CD4-positive, alpha-beta T cell (primary cell): ENCODE measurements at regions not wholly inside any gene's neighbourhood (a gene's known extent, or its start where the extent isn't known, plus 50 kb on each side); places are given as distances from the start of the nearest gene placed in this dataset.

Experiments
- ATAC-seq: fragments of 200-7000 bp; cut with Tn5 transposase; one replicate; pipeline ENCODE4 v1.10.0; 2022; ENCODE audit warnings: mild to moderate bottlenecking; ENCODE audit not compliant: poor library complexity
- CTCF ChIA-PET: fragments of 350-600 bp; sonication (Branson Sonifier 250); formaldehyde crosslinking; loops from one replicate; lab custom pipeline; 2021; ENCODE audit warnings: antibody characterized with exemption, inconsistent platforms; lab: Charles Lee
- POLR2A ChIA-PET: fragments of 350-600 bp; sonication (Branson Sonifier 250); formaldehyde crosslinking; loops from one replicate; lab custom pipeline; 2021; ENCODE audit warnings: antibody characterized with exemption, inconsistent platforms; lab: Charles Lee
- DNase-seq, 14 experiments: peaks; one replicate each; pipeline ENCODE4 v3.0.0-alpha.2; 2013 to 2020; ENCODE audit warnings: mixed read lengths in 2 of 14
- H3K27ac ChIP-seq, 2 donors: one replicate each; pipeline versions ENCODE4 v1.5.1 to v1.7.0; 2013; ENCODE audit warnings: low read length in 2 of 2, low read depth in 1 of 2, mild to moderate bottlenecking in 1 of 2
- H3K27me3 ChIP-seq, 2 experiments: 1 replicate in 1 of 2; 2 replicates in 1 of 2; pipeline versions ENCODE4 v1.6.1 to v1.7.0; 2013; ENCODE audit warnings: low read length in 2 of 2, control low read depth in 1 of 2, mild to moderate bottlenecking in 1 of 2, moderate library complexity in 1 of 2; ENCODE audit not compliant: insufficient read depth in 2 of 2, control insufficient read depth in 1 of 2
- H3K36me3 ChIP-seq: one replicate; pipeline ENCODE4 v1.6.1; 2013; ENCODE audit warnings: low read length, control low read depth; ENCODE audit not compliant: insufficient read depth
- H3K4me1 ChIP-seq: one replicate; pipeline ENCODE4 v1.6.1; 2013; ENCODE audit warnings: low read length, control low read depth; ENCODE audit not compliant: insufficient read depth
- H3K4me3 ChIP-seq: one replicate; pipeline ENCODE4 v1.5.1; 2013; ENCODE audit warnings: mild to moderate bottlenecking, low read length, moderate library complexity
- H3K9me3 ChIP-seq, 2 experiments: 1 replicate in 1 of 2; 2 replicates in 1 of 2; pipeline versions ENCODE4 v1.6.1 to v1.7.0; 2013; ENCODE audit warnings: low read length in 2 of 2, mild to moderate bottlenecking in 2 of 2, control low read depth in 1 of 2, moderate library complexity in 1 of 2; ENCODE audit not compliant: control insufficient read depth in 1 of 2, insufficient read depth in 1 of 2
- H3K27ac Mint-ChIP-seq: one replicate; pipeline ENCODE4 v1.8.0; 2020; ENCODE audit warnings: mixed read lengths
- H3K27me3 Mint-ChIP-seq: one replicate; pipeline ENCODE4 v1.8.0; 2021; ENCODE audit warnings: mixed read lengths
- H3K36me3 Mint-ChIP-seq: one replicate; pipeline ENCODE4 v1.8.0; 2021; ENCODE audit warnings: low read depth, mixed read lengths
- H3K4me1 Mint-ChIP-seq: one replicate; pipeline ENCODE4 v1.8.0; 2021; ENCODE audit warnings: low read depth, mixed read lengths
- H3K4me3 Mint-ChIP-seq: one replicate; pipeline ENCODE4 v1.8.0; 2020; ENCODE audit warnings: mild to moderate bottlenecking, mixed read lengths
- H3K9me3 Mint-ChIP-seq: one replicate; pipeline ENCODE4 v1.8.0; 2020; ENCODE audit warnings: mixed read lengths
- CTCF ChIP-seq: fragments of 200-600 bp; IDR thresholded peaks from one replicate; pipeline ENCODE4 v1.8.0; 2022; ENCODE audit warnings: antibody characterized with exemption, mild to moderate bottlenecking
- intact Hi-C, 2 experiments: fragments of 100-400 bp; cut with DNase I in 1 of 2; cut with micrococcal nuclease in 1 of 2; formaldehyde crosslinking; loops; one replicate each; pipeline versions ENCODE4 v1.15.1 to v1.9.0; 2023 to 2025; cut with DNase I, micrococcal nuclease

DNA sequence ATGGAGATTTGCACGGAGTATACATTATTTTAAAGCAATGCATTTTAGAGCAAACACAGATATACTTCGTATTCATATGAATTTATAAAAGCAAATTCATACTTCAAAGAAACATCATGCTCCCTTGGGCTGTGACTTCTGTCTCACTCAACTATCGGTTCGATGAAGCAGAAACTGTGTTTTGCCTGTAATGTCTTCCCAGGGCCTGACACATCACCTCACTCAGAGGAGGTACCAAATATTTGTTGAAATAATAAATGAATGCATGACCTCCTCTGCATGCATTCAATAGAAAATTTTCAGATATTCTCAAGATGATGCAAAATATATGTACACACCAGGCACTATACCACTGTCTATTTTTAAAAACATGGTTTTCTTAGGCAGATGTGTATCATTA is 432.7 kb downstream of the EFNB2 start:
- no peak overlapping the region for H3K27ac ChIP-seq
- no peak for TF ChIP-seq CTCF
- Mint-ChIP-seq H3K4me3 (no peak overlapping the region), H3K9me3 (no peaks in the 10 kb centered on the region), H3K4me1 (no peaks in the 10 kb centered on the region), H3K27me3 (no peaks in the 10 kb centered on the region), H3K27ac (no peak overlapping the region), H3K36me3 (no peaks in the 10 kb centered on the region)
- CTCF ChIA-PET = no interaction called here
- POLR2A ChIA-PET = no interaction called here
- H3K4me3 ChIP-seq = no peak overlapping the region
- DNase-seq = no peak
- H3K9me3 ChIP-seq = peaks cover 0 to 3% of the 10 kb centered on the region in 2 experiments
- intact Hi-C loops = no loop called here
- H3K36me3 ChIP-seq = no peaks in the 10 kb centered on the region
- no peaks in the 10 kb centered on the region for H3K27me3 ChIP-seq
- no peaks in the 10 kb centered on the region for H3K4me1 ChIP-seq
- ATAC-seq = no peak

DNA sequence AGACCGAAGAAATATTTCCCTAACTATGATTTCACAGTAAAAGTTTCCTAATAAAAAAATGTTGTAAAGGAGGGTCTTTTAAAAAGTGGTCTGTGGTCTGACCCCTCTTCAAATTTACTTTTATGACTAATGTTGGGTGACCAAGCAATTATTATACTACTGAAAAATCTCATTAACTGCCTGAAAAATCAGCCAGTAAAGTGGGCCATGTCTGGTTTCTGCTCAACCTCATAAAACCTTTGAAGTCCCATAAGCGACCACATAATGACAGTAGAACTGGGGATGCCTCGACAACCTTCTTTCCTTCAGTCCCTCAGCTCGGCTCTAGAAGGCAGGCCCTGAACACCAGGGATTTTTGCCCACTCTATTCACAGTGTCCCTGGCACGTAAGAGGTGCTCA is 434.3 kb downstream of the EFNB2 start:
- intact Hi-C loops = no loop called here

GRCh38 chr13:106100171-106100919 is 435.1 kb downstream of the EFNB2 start:
- ChIA-PET POLR2A (no interaction called here), CTCF (no interaction called here)
- H3K9me3 Mint-ChIP-seq = no peaks in the 10 kb centered on the region

More for the DNA sequence above, 434.3 kb downstream of the EFNB2 start:
- Histone ChIP-seq H3K27ac (no peak overlapping the region), H3K9me3 (peaks cover 0 to 3% of the 10 kb centered on the region in 2 experiments), H3K36me3 (no peaks in the 10 kb centered on the region), H3K4me1 (no peaks in the 10 kb centered on the region), H3K4me3 (no peak overlapping the region), H3K27me3 (no peaks in the 10 kb centered on the region)
- no peak for TF ChIP-seq CTCF
- Mint-ChIP-seq H3K4me1 (no peaks in the 10 kb centered on the region), H3K27me3 (no peaks in the 10 kb centered on the region), H3K4me3 (no peak overlapping the region), H3K27ac (no peak overlapping the region), H3K36me3 (no peaks in the 10 kb centered on the region), H3K9me3 (no peaks in the 10 kb centered on the region)
- no peak for ATAC-seq
- ChIA-PET POLR2A (no interaction called here), CTCF (no interaction called here)
- DNase-seq = no peak

More at GRCh38 chr13:106100171-106100919, 435.1 kb downstream of the EFNB2 start:
- no peak for TF ChIP-seq CTCF
- intact Hi-C loops = no loop called here
- no peak for ATAC-seq
- no peak for DNase-seq
- H3K4me3 ChIP-seq = no peak overlapping the region
- peaks cover 0 to 3% of the 10 kb centered on the region in 2 experiments for H3K9me3 ChIP-seq
- no peaks in the 10 kb centered on the region for H3K27me3 ChIP-seq
- H3K36me3 ChIP-seq = no peaks in the 10 kb centered on the region
- H3K27ac ChIP-seq = no peak overlapping the region
- H3K4me3 Mint-ChIP-seq = no peak overlapping the region
- H3K27ac Mint-ChIP-seq = no peak overlapping the region
- H3K4me1 Mint-ChIP-seq = no peaks in the 10 kb centered on the region
- no peaks in the 10 kb centered on the region for H3K36me3 Mint-ChIP-seq
- H3K4me1 ChIP-seq = no peaks in the 10 kb centered on the region
- H3K27me3 Mint-ChIP-seq = no peaks in the 10 kb centered on the region
